Activated CD4-positive, alpha-beta memory T cell treated with anti-CD3 and anti-CD28 coated beads, Interleukin-2, amount 10 ng/mL, durations not matched to agents 7 days and 5 days (primary cell): ENCODE measurements at regions not wholly inside any gene's neighbourhood (a gene's known extent, or its start where the extent isn't known, plus 50 kb on each side); places are given as distances from the start of the nearest gene placed in this dataset.

ENCODE experiments used
- CTCF ChIA-PET: fragments of 350-600 bp; sonication (Branson Sonifier 250); formaldehyde crosslinking; loops from one replicate; lab custom pipeline; 2021; ENCODE audit warnings: antibody characterized with exemption, inconsistent platforms; lab: Charles Lee
- POLR2A ChIA-PET: fragments of 350-600 bp; sonication (Branson Sonifier 250); formaldehyde crosslinking; loops from one replicate; lab custom pipeline; 2021; ENCODE audit warnings: antibody characterized with exemption; lab: Charles Lee
- DNase-seq: peaks from one replicate; pipeline ENCODE4 v3.0.0-alpha.2; 2020
- H3K27ac Mint-ChIP-seq: one replicate; pipeline ENCODE4 v1.8.0; 2021; ENCODE audit warnings: mild to moderate bottlenecking, mixed read lengths
- H3K27me3 Mint-ChIP-seq: one replicate; pipeline ENCODE4 v1.8.0; 2021; ENCODE audit warnings: mixed read lengths
- H3K36me3 Mint-ChIP-seq: one replicate; pipeline ENCODE4 v1.8.0; 2021; ENCODE audit warnings: low read depth, mixed read lengths
- H3K4me1 Mint-ChIP-seq: one replicate; pipeline ENCODE4 v1.8.0; 2021; ENCODE audit warnings: mixed read lengths
- H3K4me3 Mint-ChIP-seq: one replicate; pipeline ENCODE4 v1.8.0; 2021; ENCODE audit warnings: mild to moderate bottlenecking, mixed read lengths
- H3K9me3 Mint-ChIP-seq: one replicate; pipeline ENCODE4 v1.8.0; 2021; ENCODE audit warnings: mixed read lengths

GRCh38 chr18:75638223-75638775, 210.8 kb upstream of the SMIM21 start:
- Mint-ChIP-seq H3K4me3 (no peak overlapping the region), H3K36me3 (no peaks in the 10 kb centered on the region)
- CTCF ChIA-PET = no interaction called here

GRCh38 chr18:75635096-75635495, 207.6 kb upstream of the SMIM21 start:
- H3K9me3 Mint-ChIP-seq = no peaks in the 10 kb centered on the region
- H3K4me1 Mint-ChIP-seq = no peaks in the 10 kb centered on the region
- no peak overlapping the region for H3K27ac Mint-ChIP-seq
- H3K4me3 Mint-ChIP-seq = no peak overlapping the region
- ChIA-PET POLR2A (no interaction called here), CTCF (no interaction called here)
- H3K27me3 Mint-ChIP-seq = no peaks in the 10 kb centered on the region
- no peak for DNase-seq
- no peaks in the 10 kb centered on the region for H3K36me3 Mint-ChIP-seq

More at GRCh38 chr18:75638223-75638775, 210.8 kb upstream of the SMIM21 start:
- DNase-seq = no peak
- Mint-ChIP-seq H3K27ac (no peak overlapping the region), H3K4me1 (no peaks in the 10 kb centered on the region), H3K27me3 (no peaks in the 10 kb centered on the region), H3K9me3 (no peaks in the 10 kb centered on the region)
- POLR2A ChIA-PET = no interaction called here

GRCh38 chr18:75625966-75626365, 198.5 kb upstream of the SMIM21 start:
- POLR2A ChIA-PET = no interaction called here
- no peaks in the 10 kb centered on the region for H3K36me3 Mint-ChIP-seq
- no peak overlapping the region for H3K27ac Mint-ChIP-seq
- H3K9me3 Mint-ChIP-seq = peaks cover 3% of the 10 kb centered on the region
- DNase-seq = no peak
- no peak overlapping the region for H3K4me3 Mint-ChIP-seq
- no peaks in the 10 kb centered on the region for H3K4me1 Mint-ChIP-seq
- CTCF ChIA-PET = no interaction called here
- no peaks in the 10 kb centered on the region for H3K27me3 Mint-ChIP-seq

GRCh38 chr18:75624869-75625268, 197.4 kb upstream of the SMIM21 start:
- ChIA-PET POLR2A (no interaction called here), CTCF (no interaction called here)
- Mint-ChIP-seq H3K27me3 (no peaks in the 10 kb centered on the region), H3K9me3 (peaks cover 3% of the 10 kb centered on the region), H3K27ac (no peak overlapping the region), H3K4me3 (no peak overlapping the region), H3K36me3 (no peaks in the 10 kb centered on the region), H3K4me1 (no peaks in the 10 kb centered on the region)
- DNase-seq = no peak

- H3K27ac Mint-ChIP-seq = no peak overlapping the region
- H3K9me3 Mint-ChIP-seq = peaks cover 3% of the 10 kb centered on the region
- H3K27me3 Mint-ChIP-seq = peaks cover 4% of the 10 kb centered on the region
- POLR2A ChIA-PET = no interaction called here
- H3K4me1 Mint-ChIP-seq = no peaks in the 10 kb centered on the region
- DNase-seq = no peak
- no peak overlapping the region for H3K4me3 Mint-ChIP-seq
- H3K36me3 Mint-ChIP-seq = no peaks in the 10 kb centered on the region
- CTCF ChIA-PET = no interaction called here
Observed at GRCh38 chr18:75621818-75622217, 194.3 kb upstream of the SMIM21 start.

GRCh38 chr18:75618146-75618545, 190.6 kb upstream of the SMIM21 start:
- H3K9me3 Mint-ChIP-seq = peaks cover under 1% of the 10 kb centered on the region
- peaks cover 4% of the 10 kb centered on the region for H3K27me3 Mint-ChIP-seq
- H3K27ac Mint-ChIP-seq = no peak overlapping the region
- H3K4me1 Mint-ChIP-seq = no peaks in the 10 kb centered on the region
- no peaks in the 10 kb centered on the region for H3K36me3 Mint-ChIP-seq
- H3K4me3 Mint-ChIP-seq = no peak overlapping the region
- POLR2A ChIA-PET = no interaction called here
- CTCF ChIA-PET = no interaction called here
- DNase-seq = no peak

GRCh38 chr18:75612456-75612855, 185.0 kb upstream of the SMIM21 start:
- Mint-ChIP-seq H3K27ac (no peak overlapping the region), H3K27me3 (no peaks in the 10 kb centered on the region), H3K4me3 (no peak overlapping the region), H3K9me3 (no peaks in the 10 kb centered on the region), H3K36me3 (no peaks in the 10 kb centered on the region), H3K4me1 (no peaks in the 10 kb centered on the region)
- CTCF ChIA-PET = no interaction called here
- POLR2A ChIA-PET = no interaction called here
- DNase-seq = no peak

- Mint-ChIP-seq H3K9me3 (peaks cover 4% of the 10 kb centered on the region), H3K4me3 (no peak overlapping the region), H3K4me1 (no peaks in the 10 kb centered on the region), H3K27me3 (no peaks in the 10 kb centered on the region), H3K27ac (no peak overlapping the region), H3K36me3 (no peaks in the 10 kb centered on the region)
- CTCF ChIA-PET = no interaction called here
- POLR2A ChIA-PET = no interaction called here
- DNase-seq = no peak
Observed at GRCh38 chr18:75607701-75608100, 180.2 kb upstream of the SMIM21 start.

- no peak for DNase-seq
- Mint-ChIP-seq H3K27ac (no peak overlapping the region), H3K27me3 (no peaks in the 10 kb centered on the region), H3K36me3 (no peaks in the 10 kb centered on the region), H3K4me1 (no peaks in the 10 kb centered on the region), H3K9me3 (peaks cover 27% of the 10 kb centered on the region), H3K4me3 (no peak overlapping the region)
- ChIA-PET CTCF (no interaction called here), POLR2A (no interaction called here)
Observed at GRCh38 chr18:75592527-75592926, 165.0 kb upstream of the SMIM21 start.

- Mint-ChIP-seq H3K9me3 (peaks cover 21% of the 10 kb centered on the region), H3K27ac (no peak overlapping the region), H3K27me3 (no peaks in the 10 kb centered on the region), H3K36me3 (no peaks in the 10 kb centered on the region), H3K4me3 (no peak overlapping the region), H3K4me1 (no peaks in the 10 kb centered on the region)
- ChIA-PET POLR2A (no interaction called here), CTCF (no interaction called here)
- DNase-seq = no peak
Observed at GRCh38 chr18:75588412-75588811, 160.9 kb upstream of the SMIM21 start.

GRCh38 chr18:75587131-75587530, 159.6 kb upstream of the SMIM21 start:
- H3K4me3 Mint-ChIP-seq = no peak overlapping the region
- H3K4me1 Mint-ChIP-seq = no peaks in the 10 kb centered on the region
- no peak overlapping the region for H3K27ac Mint-ChIP-seq
- POLR2A ChIA-PET = no interaction called here
- DNase-seq = no peak
- no peaks in the 10 kb centered on the region for H3K36me3 Mint-ChIP-seq
- H3K9me3 Mint-ChIP-seq = peaks cover 10% of the 10 kb centered on the region
- H3K27me3 Mint-ChIP-seq = no peaks in the 10 kb centered on the region
- CTCF ChIA-PET = no interaction called here

GRCh38 chr18:75586130-75586889, 158.8 kb upstream of the SMIM21 start:
- ChIA-PET POLR2A (no interaction called here), CTCF (no interaction called here)
- H3K27ac Mint-ChIP-seq = no peak overlapping the region
- peaks cover 4% of the 10 kb centered on the region for H3K9me3 Mint-ChIP-seq
- no peaks in the 10 kb centered on the region for H3K36me3 Mint-ChIP-seq
- H3K4me1 Mint-ChIP-seq = no peaks in the 10 kb centered on the region
- H3K27me3 Mint-ChIP-seq = no peaks in the 10 kb centered on the region
- no peak overlapping the region for H3K4me3 Mint-ChIP-seq
- no peak for DNase-seq

- no peaks in the 10 kb centered on the region for H3K4me1 Mint-ChIP-seq
- DNase-seq = no peak
- CTCF ChIA-PET = no interaction called here
Observed at GRCh38 chr18:75582940-75583339, 155.4 kb upstream of the SMIM21 start.

GRCh38 chr18:75582406-75582821, 154.9 kb upstream of the SMIM21 start:
- POLR2A ChIA-PET = no interaction called here
- CTCF ChIA-PET = no interaction called here
- H3K4me3 Mint-ChIP-seq = no peak overlapping the region

More at GRCh38 chr18:75582940-75583339, 155.4 kb upstream of the SMIM21 start:
- H3K27me3 Mint-ChIP-seq = no peaks in the 10 kb centered on the region
- no peak overlapping the region for H3K4me3 Mint-ChIP-seq
- no peak overlapping the region for H3K27ac Mint-ChIP-seq
- H3K9me3 Mint-ChIP-seq = no peaks in the 10 kb centered on the region
- POLR2A ChIA-PET = no interaction called here
- H3K36me3 Mint-ChIP-seq = no peaks in the 10 kb centered on the region

More at GRCh38 chr18:75582406-75582821, 154.9 kb upstream of the SMIM21 start:
- H3K9me3 Mint-ChIP-seq = no peaks in the 10 kb centered on the region
- H3K4me1 Mint-ChIP-seq = no peaks in the 10 kb centered on the region
- no peaks in the 10 kb centered on the region for H3K27me3 Mint-ChIP-seq
- no peaks in the 10 kb centered on the region for H3K36me3 Mint-ChIP-seq
- no peak overlapping the region for H3K27ac Mint-ChIP-seq
- DNase-seq = no peak
